NCI-H748 (cell line): ENCODE measurements at regions not wholly inside any gene's neighbourhood (a gene's known extent, or its start where the extent isn't known, plus 50 kb on each side); places are given as distances from the start of the nearest gene placed in this dataset.
"Not testable (repeated sequence)": the region's sequence is repeated elsewhere in the genome, so short reads cannot be mapped to it uniquely, and the experiment has no call there.

Source experiments
- DNase-seq: peaks from one replicate; lab custom pipeline; 2025; ENCODE audit not compliant: unreplicated experiment; lab: John Stamatoyannopoulos, UW

- peak; percentile 54 for DNase-seq
Observed at GRCh38 chr18:10164271-10165071, 250.7 kb downstream of the VAPA start.

GRCh38 chr18:10166164-10166807 is 252.5 kb downstream of the VAPA start:
- no peak for DNase-seq

GRCh38 chr18:10167759-10168158 is 253.9 kb downstream of the VAPA start:
- no peak for DNase-seq

- no peak for DNase-seq
Observed at GRCh38 chr18:10168477-10168876, 254.7 kb downstream of the VAPA start.

GRCh38 chr18:10169064-10169562 is 255.3 kb downstream of the VAPA start:
- peak; percentile 64 for DNase-seq

- DNase-seq: peak; percentile 29
Observed at GRCh38 chr18:10169814-10170213, 256.0 kb downstream of the VAPA start.

GRCh38 chr18:10170375-10170774 is 256.6 kb downstream of the VAPA start:
- peak; percentile 88 for DNase-seq

GRCh38 chr18:10175333-10175732 is 261.5 kb downstream of the VAPA start:
- not testable (repeated sequence) for DNase-seq

- DNase-seq: not testable (repeated sequence)
Observed at GRCh38 chr18:10179326-10179725, 265.5 kb downstream of the VAPA start.

GRCh38 chr18:10182009-10182624 is 268.3 kb downstream of the VAPA start:
- no peak for DNase-seq

GRCh38 chr18:10184776-10185175 is 269.7 kb upstream of the APCDD1 start:
- DNase-seq: no peak

- DNase-seq: peak; percentile 38
Observed at GRCh38 chr18:10188971-10189810, 265.2 kb upstream of the APCDD1 start.

GRCh38 chr18:10190564-10190963 is 263.9 kb upstream of the APCDD1 start:
- DNase-seq: no peak

- no peak for DNase-seq
Observed at GRCh38 chr18:10193444-10193843, 261.0 kb upstream of the APCDD1 start.

- no peak for DNase-seq
Observed at GRCh38 chr18:10194592-10194991, 259.8 kb upstream of the APCDD1 start.

- DNase-seq: no peak
Observed at GRCh38 chr18:10195529-10195928, 258.9 kb upstream of the APCDD1 start.

- no peak for DNase-seq
Observed at GRCh38 chr18:10197097-10197496, 257.3 kb upstream of the APCDD1 start.

- DNase-seq: no peak
Observed at GRCh38 chr18:10201226-10201625, 253.2 kb upstream of the APCDD1 start.

- no peak for DNase-seq
Observed at GRCh38 chr18:10201659-10202058, 252.8 kb upstream of the APCDD1 start.

- DNase-seq: no peak
Observed at GRCh38 chr18:10202845-10203321, 251.6 kb upstream of the APCDD1 start.

- DNase-seq: no peak
Observed at GRCh38 chr18:10205151-10205550, 249.3 kb upstream of the APCDD1 start.
